H1 (cell line): ENCODE measurements at regions not wholly inside any gene's neighbourhood (a gene's known extent, or its start where the extent isn't known, plus 50 kb on each side); places are given as distances from the start of the nearest gene placed in this dataset.

ENCODE experiments used
- CTCF ChIA-PET: fragments of 300-600 bp; sonication (Branson Sonifier 250); formaldehyde crosslinking; loops from one replicate; lab custom pipeline; 2021; ENCODE audit not compliant: partially characterized antibody; lab: Charles Lee
- POLR2A ChIA-PET: fragments of 300-600 bp; sonication (Branson Sonifier 250); formaldehyde crosslinking; loops from one replicate; lab custom pipeline; 2021; ENCODE audit warnings: inconsistent platforms; ENCODE audit not compliant: partially characterized antibody; lab: Charles Lee
- DNase-seq, 2 experiments: peaks; one replicate each; pipeline versions ENCODE4 v3.0.0 to v3.0.0-alpha.2; 2010 to 2022; ENCODE audit warnings: low spot score in 2 of 2, low read depth in 1 of 2, mixed read lengths in 1 of 2
- FAIRE-seq: peaks from 2 replicates; lab custom pipeline; 2011; peaks lifted over from hg19 to GRCh38; lab: Jason Lieb, UNC
- H2AFZ ChIP-seq: 2 replicates; pipeline ENCODE4 v1.8.1; 2012; ENCODE audit warnings: low read length, inconsistent platforms
- H2AK5ac ChIP-seq: 2 replicates; pipeline ENCODE4 v1.6.1; 2013; ENCODE audit warnings: low read depth, low read length
- H2BK120ac ChIP-seq: replicated peaks from 2 replicates; pipeline ENCODE3; 2013; ENCODE audit warnings: low read depth, low read length, inconsistent platforms
- H2BK12ac ChIP-seq: 2 replicates; pipeline ENCODE4 v1.6.1; 2013; ENCODE audit warnings: low read depth, low read length
- H2BK15ac ChIP-seq: 2 replicates; pipeline ENCODE4 v1.6.1; 2013; ENCODE audit warnings: low read length
- H2BK20ac ChIP-seq: 2 replicates; pipeline ENCODE4 v1.6.1; 2013; ENCODE audit warnings: low read length
- H2BK5ac ChIP-seq: 2 replicates; pipeline ENCODE4 v1.6.1; 2013; ENCODE audit warnings: low read depth, low read length
- H3K14ac ChIP-seq: 2 replicates; pipeline ENCODE4 v1.6.1; 2013; ENCODE audit warnings: inconsistent platforms; ENCODE audit not compliant: insufficient read length
- H3K18ac ChIP-seq: 2 replicates; pipeline ENCODE4 v1.6.1; 2013; ENCODE audit warnings: low read length; ENCODE audit errors: extremely low read depth
- H3K23ac ChIP-seq: 2 replicates; pipeline ENCODE4 v1.6.1; 2013; ENCODE audit warnings: inconsistent platforms; ENCODE audit not compliant: insufficient read length
- H3K23me2 ChIP-seq: 2 replicates; pipeline ENCODE4 v1.6.1; 2013; ENCODE audit warnings: low read depth, low read length
- H3K27ac ChIP-seq: 2 replicates; pipeline ENCODE4 v1.6.1; 2011; ENCODE audit warnings: low read depth, low read length, inconsistent platforms
- H3K27me3 ChIP-seq, 4 experiments: replicated peaks in 1 of 4; 1 replicate in 1 of 4; 2 replicates in 3 of 4; pipeline versions ENCODE4 v1.6.1 to v1.8.1; 2011 to 2013; ENCODE audit warnings: low read length in 3 of 4, mild to moderate bottlenecking in 3 of 4, inconsistent platforms in 2 of 4, mixed read lengths in 2 of 4, moderate library complexity in 1 of 4; ENCODE audit not compliant: control insufficient read depth in 3 of 4, insufficient read depth in 3 of 4; ENCODE audit errors: extremely low read depth in 1 of 4
- H3K36me3 ChIP-seq, 4 experiments: 2 replicates each; pipeline versions ENCODE4 v1.6.1 to v1.8.1; 2011 to 2013; ENCODE audit warnings: mild to moderate bottlenecking in 4 of 4, low read length in 3 of 4, moderate library complexity in 2 of 4, control low read depth in 1 of 4, inconsistent platforms in 1 of 4; ENCODE audit not compliant: insufficient read depth in 4 of 4, control insufficient read depth in 2 of 4
- H3K4ac ChIP-seq: replicated peaks from 2 replicates; pipeline ENCODE3; 2013; ENCODE audit warnings: low read length, low read depth, mixed read lengths, inconsistent platforms; ENCODE audit not compliant: insufficient read length
- H3K4me1 ChIP-seq, 4 experiments: replicated peaks in 1 of 4; 1 replicate in 1 of 4; 2 replicates in 3 of 4; pipeline versions ENCODE4 v1.6.1 to v1.8.1; 2011 to 2013; ENCODE audit warnings: low read length in 3 of 4, inconsistent platforms in 2 of 4, mixed read lengths in 1 of 4; ENCODE audit not compliant: insufficient read depth in 4 of 4, control insufficient read depth in 3 of 4
- H3K4me2 ChIP-seq, 2 experiments: 2 replicates each; pipeline versions ENCODE4 v1.6.1 to v1.8.1; 2011 to 2013; ENCODE audit warnings: low read depth in 2 of 2, low read length in 2 of 2, control low read depth in 1 of 2, inconsistent platforms in 1 of 2, mild to moderate bottlenecking in 1 of 2; ENCODE audit not compliant: insufficient read depth in 1 of 2
- H3K4me3 ChIP-seq, 4 experiments: fragments of 200-600, 300-600 bp in 1 of 4; sonication (generic), shearing (Covaris generic), sonication (Bioruptor Twin) in 1 of 4; 2 replicates each; pipeline versions ENCODE4 v1.5.1 to v1.8.1; 2011 to 2016; ENCODE audit warnings: low read length in 4 of 4, low read depth in 3 of 4, control low read depth in 2 of 4, inconsistent platforms in 2 of 4, mild to moderate bottlenecking in 2 of 4, mixed read lengths in 1 of 4, moderate library complexity in 1 of 4; ENCODE audit not compliant: insufficient read depth in 2 of 4; ENCODE audit errors: extremely low read depth in 1 of 4
- H3K56ac ChIP-seq: replicated peaks from 2 replicates; pipeline ENCODE3; 2013; ENCODE audit warnings: low read depth, mild to moderate bottlenecking, mixed read lengths, low read length, inconsistent platforms; ENCODE audit not compliant: insufficient read length
- H3K79me1 ChIP-seq: 2 replicates; pipeline ENCODE4 v1.6.1; 2013; ENCODE audit warnings: low read depth, low read length, control low read depth
- H3K79me2 ChIP-seq, 2 experiments: 2 replicates each; pipeline versions ENCODE4 v1.6.1 to v1.8.1; 2012 to 2013; ENCODE audit warnings: low read length in 2 of 2, mild to moderate bottlenecking in 2 of 2, inconsistent platforms in 1 of 2; ENCODE audit not compliant: insufficient read depth in 2 of 2, control insufficient read depth in 1 of 2
- H3K9ac ChIP-seq, 4 experiments: replicated peaks in 1 of 4; 1 replicate in 1 of 4; 2 replicates in 3 of 4; pipeline versions ENCODE4 v1.6.1 to v1.8.1; 2011 to 2013; ENCODE audit warnings: low read depth in 3 of 4, low read length in 3 of 4, control low read depth in 2 of 4, mild to moderate bottlenecking in 2 of 4, moderate library complexity in 2 of 4, inconsistent platforms in 1 of 4; ENCODE audit errors: extremely low read depth in 1 of 4
- H3K9me3 ChIP-seq, 2 experiments: 2 replicates each; pipeline versions ENCODE4 v1.6.1 to v1.8.1; 2012 to 2013; ENCODE audit warnings: mild to moderate bottlenecking in 2 of 2, moderate library complexity in 2 of 2, control low read depth in 1 of 2, inconsistent platforms in 1 of 2, low read depth in 1 of 2, low read length in 1 of 2, mixed read lengths in 1 of 2; ENCODE audit not compliant: insufficient read depth in 2 of 2
- H4K20me1 ChIP-seq, 2 experiments: replicated peaks in 1 of 2; 2 replicates each; pipeline versions ENCODE3 to v1.8.1; 2011 to 2013; ENCODE audit warnings: inconsistent platforms in 2 of 2, low read length in 2 of 2, mild to moderate bottlenecking in 1 of 2; ENCODE audit not compliant: insufficient read depth in 2 of 2, control insufficient read depth in 1 of 2
- H4K5ac ChIP-seq: 2 replicates; pipeline ENCODE4 v1.6.1; 2013; ENCODE audit warnings: low read length, low read depth, mixed read lengths, inconsistent platforms; ENCODE audit not compliant: insufficient read length
- H4K8ac ChIP-seq: 2 replicates; pipeline ENCODE4 v1.8.0; 2013; ENCODE audit warnings: mild to moderate bottlenecking, moderate library complexity, low read length, inconsistent platforms; ENCODE audit not compliant: insufficient read depth; ENCODE audit errors: extremely low read depth
- H4K91ac ChIP-seq: replicated peaks from 2 replicates; pipeline ENCODE3; 2013; ENCODE audit warnings: low read length, mixed read lengths, inconsistent platforms; ENCODE audit not compliant: insufficient read length
- TCF12 ChIP-seq: IDR thresholded peaks from 2 replicates; pipeline ENCODE4 v1.6.1; 2011; ENCODE audit warnings: low read depth, mild to moderate bottlenecking, low read length
- WGBS, 2 experiments: shearing (Covaris generic) in 1 of 2; methylation state at CpG; one replicate each; pipeline versions ENCODE4 v1.1.6 to v1.1.7; 2013 to 2015; ENCODE audit warnings: low lambda C conversion rate in 2 of 2, mixed read lengths in 2 of 2, inconsistent platforms in 1 of 2, low coverage in 1 of 2, missing lambda C conversion rate in 1 of 2; ENCODE audit not compliant: insufficient replicate concordance in 2 of 2, insufficient coverage in 1 of 2, insufficient read length in 1 of 2; ENCODE audit errors: extremely low coverage in 1 of 2, missing lambda C conversion rate in 1 of 2; 5-methylcytosine and 5-hydroxymethylcytosine counted together

DNA sequence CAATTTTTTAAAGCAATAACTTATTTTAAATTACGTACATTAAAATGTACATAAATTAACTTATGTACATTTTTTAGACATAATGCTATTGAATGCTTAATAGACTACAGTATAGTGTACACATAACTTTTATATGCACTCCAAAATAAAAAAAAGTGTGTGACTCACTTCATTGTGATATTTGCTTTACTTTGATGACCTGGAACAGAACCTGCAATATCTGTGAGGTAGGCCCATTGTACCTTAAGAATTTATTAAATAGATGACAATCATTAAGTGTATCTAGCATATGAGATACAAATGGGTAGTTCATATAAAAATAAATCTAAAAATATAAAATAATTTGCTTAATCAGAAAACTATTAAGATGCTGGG lies 276.7 kb downstream of the NFKBIZ start:
- Histone ChIP-seq H3K79me2 (no peaks in the 10 kb centered on the region), H2BK20ac (no peak overlapping the region), H3K36me3 (no peaks in the 10 kb centered on the region), H3K79me1 (no peaks in the 10 kb centered on the region), H3K56ac (no peak overlapping the region), H3K4me1 (no peaks in the 10 kb centered on the region), H3K23ac (no peak overlapping the region), H4K91ac (no peak overlapping the region), H2AK5ac (no peak overlapping the region), H3K4ac (no peak overlapping the region), H3K4me3 (no peak overlapping the region), H2BK5ac (no peak overlapping the region), H3K9ac (no peak overlapping the region), H4K20me1 (no peaks in the 10 kb centered on the region), H3K4me2 (no peak overlapping the region), H2BK120ac (no peak overlapping the region), H3K27me3 (no peaks in the 10 kb centered on the region), H2AFZ (no peak overlapping the region), H3K23me2 (no peaks in the 10 kb centered on the region), H3K14ac (no peak overlapping the region), H3K27ac (no peak overlapping the region), H3K9me3 (peaks cover 0 to 2% of the 10 kb centered on the region in 2 experiments; a peak in 1 of 4 replicates), H3K18ac (no peak overlapping the region), H2BK12ac (no peak overlapping the region), H4K5ac (no peak overlapping the region), H4K8ac (no peak overlapping the region), H2BK15ac (no peak overlapping the region)
- ChIA-PET CTCF (interaction anchor here (1.5 kb wide), 1 partner anchor 11 kb away, joined by 5 read pairs; no protein-coding TSS in a partner anchor), POLR2A (no interaction called here)
- no peak for TF ChIP-seq TCF12
- no peak for FAIRE-seq
- DNase-seq, result no peak
- 88% methylated on average over 1 of the region's 1 CpG; no CpG with 5 or more reads in 1 of the 2 experiments for WGBS, 2 experiments
